Effector memory CD8-positive, alpha-beta T cell (primary cell): ENCODE measurements at regions not wholly inside any gene's neighbourhood (a gene's known extent, or its start where the extent isn't known, plus 50 kb on each side); places are given as distances from the start of the nearest gene placed in this dataset.

Experiments
- ATAC-seq: fragments of 150-1000 bp; cut with Tn5 transposase; replicated peaks from 2 replicates; pipeline ENCODE4 v1.10.0; 2021; ENCODE audit warnings: mild to moderate bottlenecking, moderate library complexity
- DNase-seq, 3 experiments: peaks; one replicate each; pipeline ENCODE4 v3.0.0; 2021
- H3K27ac Mint-ChIP-seq, 2 donors: one replicate each; pipeline ENCODE4 v1.8.0; 2022; ENCODE audit warnings: mild to moderate bottlenecking in 2 of 2, mixed read lengths in 2 of 2, moderate library complexity in 2 of 2
- H3K27me3 Mint-ChIP-seq, 2 donors: one replicate each; pipeline ENCODE4 v1.8.0; 2022; ENCODE audit warnings: mixed read lengths in 2 of 2
- H3K36me3 Mint-ChIP-seq: one replicate; pipeline ENCODE4 v1.8.0; 2022; ENCODE audit warnings: mild to moderate bottlenecking, moderate library complexity, mixed read lengths; ENCODE audit not compliant: insufficient read depth
- H3K4me1 Mint-ChIP-seq, 2 donors: one replicate each; pipeline ENCODE4 v1.8.0; 2022; ENCODE audit warnings: low read depth in 2 of 2, mixed read lengths in 2 of 2
- H3K4me3 Mint-ChIP-seq, 2 donors: one replicate each; pipeline ENCODE4 v1.8.0; 2022; ENCODE audit warnings: mild to moderate bottlenecking in 2 of 2, mixed read lengths in 2 of 2, moderate library complexity in 2 of 2
- H3K9me3 Mint-ChIP-seq, 2 donors: one replicate each; pipeline ENCODE4 v1.8.0; 2022; ENCODE audit warnings: mixed read lengths in 2 of 2

DNA sequence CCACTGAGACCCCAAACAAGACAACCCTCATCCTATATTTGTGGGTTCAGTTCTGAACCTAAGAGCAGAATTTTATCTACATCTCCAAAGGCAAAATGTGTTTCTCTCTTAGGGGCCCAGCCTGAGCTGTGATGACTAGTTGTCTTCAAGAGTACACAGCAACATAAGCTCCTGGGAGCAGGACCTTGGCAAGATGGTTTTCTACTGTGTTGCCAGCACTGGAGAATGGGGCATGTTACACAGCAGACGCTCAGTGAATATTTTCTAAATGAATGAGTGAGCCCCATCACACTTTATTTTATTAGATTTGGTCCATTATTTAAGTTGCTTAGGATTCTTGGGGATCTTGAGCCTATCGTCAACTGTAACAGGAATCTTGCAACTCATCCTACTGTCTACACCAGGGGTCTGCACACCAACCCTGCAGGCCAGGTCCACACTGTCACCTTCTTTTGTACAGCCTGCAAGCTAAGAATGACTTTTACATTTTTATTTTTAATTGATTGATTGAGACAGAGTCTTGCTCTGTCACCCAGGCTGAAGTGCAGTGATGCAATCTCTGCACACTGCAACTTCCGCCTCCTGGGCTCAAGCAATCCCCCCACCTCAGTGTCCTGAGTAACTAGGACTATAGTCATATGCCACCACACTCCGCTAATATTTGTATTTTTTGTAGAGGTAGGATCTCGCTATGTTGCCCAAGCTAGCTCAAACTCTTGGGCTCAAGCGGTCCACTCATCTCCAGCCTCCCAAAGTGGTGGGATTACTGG lies 347.1 kb downstream of the FGFR2 start:
- Mint-ChIP-seq H3K9me3 (peaks cover 0 to 9% of the 10 kb centered on the region in 2 donors), H3K4me3 (no peak overlapping the region), H3K36me3 (no peaks in the 10 kb centered on the region), H3K27me3 (peaks cover 0 to 12% of the 10 kb centered on the region in 2 donors), H3K4me1 (no peaks in the 10 kb centered on the region), H3K27ac (no peak overlapping the region)
- ATAC-seq (no peak), DNase-seq (no peak)

DNA sequence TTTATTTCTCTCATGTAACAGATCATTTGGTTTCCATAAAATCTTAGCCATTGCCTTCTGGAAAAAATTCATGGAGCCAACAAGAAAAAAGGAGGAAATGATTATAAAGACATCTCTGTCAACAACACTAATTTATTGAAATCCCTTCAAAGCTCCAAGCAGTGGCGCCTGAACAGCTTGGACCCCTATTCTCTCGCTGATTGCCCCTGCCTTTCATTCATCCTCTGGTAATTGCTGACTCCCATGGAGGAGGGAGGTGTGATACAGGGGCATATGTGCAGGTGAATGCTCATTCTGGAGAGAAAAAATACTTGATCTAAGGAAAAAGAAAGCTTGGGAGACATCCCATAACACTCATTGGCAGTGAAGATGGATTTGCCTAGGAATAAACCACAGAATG lies 345.5 kb downstream of the FGFR2 start:
- H3K27ac Mint-ChIP-seq, result no peak overlapping the region

DNA sequence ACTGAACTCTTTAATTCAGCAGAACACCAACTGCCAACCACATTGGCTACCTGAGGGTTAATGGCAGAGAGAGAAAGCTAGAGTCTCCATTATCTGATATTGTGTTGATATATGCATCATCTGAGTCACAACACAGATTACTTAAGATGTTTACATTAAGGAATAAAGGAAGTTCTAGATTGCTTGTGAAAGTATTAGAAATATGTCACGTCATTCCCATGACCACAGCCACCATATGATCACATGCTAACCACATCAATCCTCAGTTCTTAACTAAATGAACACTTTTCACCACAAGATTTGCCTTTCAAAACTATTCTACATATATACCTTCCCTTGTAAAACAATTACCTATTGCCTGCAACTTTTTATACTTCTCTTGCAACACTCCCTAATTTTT lies 337.9 kb downstream of the FGFR2 start:
- Mint-ChIP-seq H3K36me3 (no peaks in the 10 kb centered on the region), H3K4me3 (no peak overlapping the region), H3K27ac (no peak overlapping the region), H3K4me1 (no peaks in the 10 kb centered on the region), H3K27me3 (peaks cover 0 to 6% of the 10 kb centered on the region in 2 donors), H3K9me3 (peaks cover 1 to 6% of the 10 kb centered on the region in 2 donors)
- ATAC-seq (no peak), DNase-seq (no peak)

More for the DNA sequence above, 345.5 kb downstream of the FGFR2 start:
- DNase-seq (no peak), ATAC-seq (no peak)
- Mint-ChIP-seq H3K4me3 (no peak overlapping the region), H3K9me3 (peaks cover 0 to 15% of the 10 kb centered on the region in 2 donors), H3K27me3 (peaks cover 0 to 9% of the 10 kb centered on the region in 2 donors), H3K4me1 (no peaks in the 10 kb centered on the region), H3K36me3 (no peaks in the 10 kb centered on the region)

DNA sequence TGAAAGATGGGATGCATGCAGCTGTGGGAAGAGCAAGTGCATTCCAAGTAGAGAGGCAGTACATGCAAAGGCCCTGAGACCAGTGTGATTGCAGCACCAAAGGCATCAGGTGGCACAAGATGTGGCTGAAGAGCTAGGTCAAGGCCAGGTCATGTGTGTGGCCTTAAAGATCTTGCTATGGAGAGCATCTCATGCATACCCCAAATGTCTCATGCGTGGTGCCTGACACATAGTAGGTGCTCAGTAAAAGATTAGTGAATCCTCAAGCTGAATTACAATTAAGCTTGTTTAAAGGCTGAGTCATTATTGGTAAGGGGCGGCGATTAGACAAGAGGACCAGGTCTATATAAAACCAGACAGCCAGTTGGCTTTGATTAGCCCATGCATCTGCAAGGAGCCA lies 336.6 kb downstream of the FGFR2 start:
- Mint-ChIP-seq H3K9me3 (peaks cover 1 to 6% of the 10 kb centered on the region in 2 donors), H3K4me3 (no peak overlapping the region), H3K4me1 (no peaks in the 10 kb centered on the region), H3K27ac (no peak overlapping the region), H3K27me3 (peaks cover 0 to 6% of the 10 kb centered on the region in 2 donors), H3K36me3 (no peaks in the 10 kb centered on the region)
- ATAC-seq, result no peak
- no peak for DNase-seq

DNA sequence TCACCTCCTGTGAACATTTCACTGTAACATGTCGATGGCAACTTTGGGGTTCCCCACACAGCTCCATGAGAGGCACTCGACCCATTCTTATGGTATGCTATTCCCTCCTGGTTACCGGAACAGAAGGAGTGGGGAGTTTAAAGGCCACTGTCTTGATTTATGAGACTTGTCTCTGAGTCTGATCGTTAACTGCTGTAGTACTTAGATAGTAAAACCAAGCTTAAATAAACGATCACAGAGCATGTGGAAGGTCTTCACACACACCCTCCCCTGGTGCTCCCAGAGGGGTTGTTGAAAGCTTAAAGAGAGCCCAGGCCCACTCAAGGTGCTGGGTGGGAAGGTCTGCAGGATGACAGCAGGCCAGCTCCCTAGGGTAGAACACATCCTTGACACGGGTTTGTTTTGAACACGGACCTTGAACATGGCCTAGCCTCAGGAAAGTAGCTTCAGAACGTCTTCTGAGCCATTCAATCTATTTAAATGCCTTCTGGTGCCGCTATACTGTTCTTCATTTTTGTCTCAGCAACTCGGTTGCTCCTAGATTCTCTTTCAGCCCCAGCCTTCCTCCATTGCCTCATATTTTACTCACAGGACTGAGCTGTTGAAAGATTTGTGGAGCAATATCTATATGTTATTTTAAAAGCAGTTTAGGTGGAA lies 335.3 kb downstream of the FGFR2 start:
- Mint-ChIP-seq H3K4me1 (no peaks in the 10 kb centered on the region), H3K9me3 (peaks cover 1 to 9% of the 10 kb centered on the region in 2 donors), H3K27me3 (peaks cover 0 to 6% of the 10 kb centered on the region in 2 donors), H3K36me3 (no peaks in the 10 kb centered on the region), H3K27ac (no peak overlapping the region), H3K4me3 (no peak overlapping the region)
- ATAC-seq, result no peak
- no peak for DNase-seq

DNA sequence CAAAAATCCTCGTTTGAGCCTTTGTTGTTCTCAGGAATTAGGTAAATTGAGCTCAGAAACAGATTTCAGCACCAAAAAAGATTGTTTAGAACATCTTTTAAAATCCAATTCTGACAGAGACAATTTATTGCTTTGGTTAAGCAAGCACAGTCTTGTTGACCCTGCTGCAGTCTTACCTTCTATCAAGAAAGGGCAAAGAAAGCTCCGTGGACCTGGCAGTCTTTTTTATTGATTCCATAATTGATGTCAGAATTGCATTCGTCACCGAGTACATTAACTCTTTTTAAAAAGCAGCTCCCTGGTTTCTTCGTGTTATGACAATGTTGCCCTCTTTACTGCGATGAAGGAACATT lies 334.8 kb downstream of the FGFR2 start:
- Mint-ChIP-seq H3K4me1 (no peaks in the 10 kb centered on the region), H3K9me3 (peaks cover 1 to 11% of the 10 kb centered on the region in 2 donors), H3K36me3 (no peaks in the 10 kb centered on the region), H3K27ac (no peak overlapping the region), H3K27me3 (peaks cover 0 to 6% of the 10 kb centered on the region in 2 donors), H3K4me3 (no peak overlapping the region)
- ATAC-seq (no peak), DNase-seq (no peak)

DNA sequence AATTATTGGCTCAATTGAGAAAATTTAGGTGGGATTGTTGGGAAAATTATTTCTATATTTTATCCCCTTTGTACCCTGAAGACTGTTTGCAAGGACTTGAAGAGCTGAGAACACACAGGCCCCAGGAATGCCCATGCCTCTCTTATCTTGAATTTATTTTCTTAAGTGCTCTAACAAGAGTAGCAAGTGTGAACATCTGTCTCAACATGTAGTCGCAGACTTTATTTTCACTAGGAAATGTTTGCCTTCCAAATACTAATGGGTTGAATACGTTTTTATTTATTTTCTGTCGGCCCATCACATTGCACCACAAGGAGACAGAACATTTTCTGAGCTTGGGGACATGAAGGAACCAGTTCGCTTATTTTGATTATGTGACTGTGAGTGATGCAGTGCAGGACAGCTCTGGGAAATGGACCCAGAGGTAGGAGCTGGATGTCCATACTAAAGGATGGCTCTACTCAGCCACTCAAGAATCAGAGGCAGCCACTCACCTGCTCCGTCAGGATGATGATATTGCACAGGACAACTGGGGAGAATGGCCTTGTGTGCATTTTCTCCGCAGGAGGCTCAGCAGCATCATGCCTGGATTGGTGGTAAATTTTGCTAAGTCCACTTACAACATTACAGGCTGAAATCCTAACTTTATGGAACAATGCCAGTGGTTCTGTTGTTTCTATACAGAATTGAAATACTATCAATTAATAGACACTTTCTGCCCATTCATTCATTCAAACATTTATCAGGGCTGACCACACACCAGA lies 332.7 kb downstream of the FGFR2 start:
- peaks cover 1 to 11% of the 10 kb centered on the region in 2 donors for H3K9me3 Mint-ChIP-seq
- ATAC-seq (no peak), DNase-seq (no peak)
- no peaks in the 10 kb centered on the region for H3K4me1 Mint-ChIP-seq
- H3K4me3 Mint-ChIP-seq, result no peak overlapping the region
- H3K27me3 Mint-ChIP-seq, result peaks cover 5 to 6% of the 10 kb centered on the region in 2 donors
- no peaks in the 10 kb centered on the region for H3K36me3 Mint-ChIP-seq
- H3K27ac Mint-ChIP-seq, result no peak overlapping the region

DNA sequence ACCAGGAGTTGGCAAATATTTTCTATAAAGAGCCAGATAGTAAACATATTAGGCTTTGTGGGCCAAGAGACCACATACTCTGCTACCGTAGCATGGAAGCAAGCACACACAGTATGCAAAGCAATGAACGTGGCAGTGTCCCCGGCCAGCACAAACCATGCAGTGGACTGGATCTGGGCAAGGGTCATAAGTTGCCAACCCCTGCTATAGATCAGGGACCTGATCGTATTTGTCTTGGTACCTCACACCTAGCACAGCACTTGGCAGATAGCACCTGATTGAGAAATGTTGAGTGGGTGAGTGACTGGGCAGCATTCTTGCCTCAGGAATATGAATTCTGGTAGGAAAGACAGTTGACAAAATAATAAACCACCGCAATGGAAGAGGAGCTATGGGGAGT lies 331.9 kb downstream of the FGFR2 start:
- no peak for ATAC-seq
- H3K9me3 Mint-ChIP-seq, result peaks cover 4 to 11% of the 10 kb centered on the region in 2 donors

DNA sequence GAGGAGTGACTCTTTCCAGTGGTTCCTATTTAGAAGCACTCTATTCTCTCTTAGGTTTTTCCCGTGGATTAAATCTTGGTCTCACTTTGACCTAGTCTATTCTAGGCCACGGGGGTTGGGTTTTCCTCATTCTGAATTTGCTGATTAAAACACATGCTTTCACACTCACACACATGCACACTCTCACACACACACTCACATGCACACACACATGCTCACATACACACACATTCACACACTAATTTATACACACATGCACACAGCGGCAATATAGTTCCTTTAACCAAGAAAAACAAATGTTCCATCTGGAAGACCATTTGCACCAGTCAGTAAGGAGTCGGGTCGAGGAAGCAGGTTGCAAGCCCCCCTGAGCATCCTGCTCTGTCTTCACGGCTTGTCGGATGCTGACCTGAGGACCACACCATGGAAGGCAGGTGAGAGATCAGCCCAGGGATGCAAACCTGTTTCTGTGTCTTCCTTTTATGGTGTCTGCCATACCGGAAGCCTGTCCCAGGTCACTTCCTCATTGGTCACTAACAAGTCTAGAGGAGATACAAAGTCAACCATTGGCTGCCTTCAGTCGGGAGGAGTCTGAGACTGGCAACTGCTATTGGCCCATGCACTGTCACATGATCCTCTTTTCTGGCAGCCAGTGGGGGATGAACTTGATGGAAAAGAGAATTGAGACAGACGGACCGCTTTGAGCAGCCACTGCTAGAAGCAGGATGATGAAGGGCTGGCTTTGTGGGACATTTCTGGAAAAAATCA lies 330.8 kb downstream of the FGFR2 start:
- ATAC-seq, result no peak

More for the DNA sequence above, 331.9 kb downstream of the FGFR2 start:
- H3K4me1 Mint-ChIP-seq, result no peaks in the 10 kb centered on the region
- no peaks in the 10 kb centered on the region for H3K36me3 Mint-ChIP-seq
- no peak for DNase-seq
- H3K27ac Mint-ChIP-seq, result no peak overlapping the region
- H3K4me3 Mint-ChIP-seq, result no peak overlapping the region
- peaks cover 5 to 6% of the 10 kb centered on the region in 2 donors for H3K27me3 Mint-ChIP-seq

DNA sequence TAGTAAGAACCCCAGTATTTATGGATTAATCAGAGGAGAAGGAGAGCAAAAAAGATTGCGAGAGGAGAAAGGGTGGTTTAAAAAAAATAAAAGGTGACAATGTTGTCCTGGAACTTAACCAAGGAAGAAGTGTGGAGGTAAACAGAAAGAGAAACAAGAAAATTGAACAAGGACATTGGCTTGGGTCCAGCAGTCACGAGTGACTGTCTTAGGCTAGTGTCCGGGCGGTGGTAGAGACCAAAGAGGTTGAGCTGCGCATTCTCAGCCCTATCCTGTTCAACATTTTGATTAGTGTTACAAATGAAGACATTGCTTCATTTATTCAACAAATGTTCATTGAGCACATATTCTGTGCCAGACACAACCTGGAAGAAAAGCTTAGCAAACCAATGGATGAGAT lies 329.9 kb downstream of the FGFR2 start:
- Mint-ChIP-seq H3K36me3 (no peaks in the 10 kb centered on the region), H3K27ac (no peak overlapping the region), H3K4me3 (no peak overlapping the region), H3K4me1 (no peaks in the 10 kb centered on the region), H3K27me3 (peaks cover 0 to 5% of the 10 kb centered on the region in 2 donors), H3K9me3 (peaks cover 3 to 11% of the 10 kb centered on the region in 2 donors)
- DNase-seq (no peak), ATAC-seq (no peak)

More for the DNA sequence above, 330.8 kb downstream of the FGFR2 start:
- peaks cover 3 to 11% of the 10 kb centered on the region in 2 donors for H3K9me3 Mint-ChIP-seq
- no peak overlapping the region for H3K27ac Mint-ChIP-seq
- no peaks in the 10 kb centered on the region for H3K4me1 Mint-ChIP-seq
- H3K4me3 Mint-ChIP-seq, result no peak overlapping the region
- H3K27me3 Mint-ChIP-seq, result peaks cover 5% of the 10 kb centered on the region in 2 donors
- H3K36me3 Mint-ChIP-seq, result no peaks in the 10 kb centered on the region
- no peak for DNase-seq

DNA sequence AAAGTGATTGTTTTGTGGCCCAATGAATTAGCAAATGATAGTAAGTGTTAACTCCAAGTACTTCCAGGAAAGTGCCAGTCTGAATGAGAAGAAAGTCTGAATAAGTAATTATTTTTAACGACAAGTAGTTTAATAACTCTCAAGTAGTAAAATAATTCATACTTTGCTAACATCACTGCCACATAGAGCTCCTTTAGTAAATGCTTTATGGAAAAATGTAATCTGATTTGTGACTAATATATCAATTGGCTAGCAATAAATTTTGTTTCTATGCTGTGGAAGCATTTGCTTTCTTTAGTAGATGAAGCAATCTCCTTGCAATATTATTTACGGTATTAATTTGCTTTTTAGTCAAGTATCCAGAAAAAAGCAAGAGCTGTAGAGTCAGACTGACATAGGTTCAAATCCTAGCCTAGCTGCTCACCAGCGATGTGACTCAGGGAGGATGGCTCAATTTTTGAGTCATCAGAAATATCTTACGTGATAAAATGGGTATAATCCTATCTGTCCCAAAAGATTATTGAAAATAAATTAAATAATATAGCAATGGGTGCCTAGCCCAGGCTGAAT lies 329.3 kb downstream of the FGFR2 start:
- no peaks in the 10 kb centered on the region for H3K36me3 Mint-ChIP-seq
- ATAC-seq (no peak), DNase-seq (no peak)
- H3K27me3 Mint-ChIP-seq, result peaks cover 0 to 5% of the 10 kb centered on the region in 2 donors
- no peak overlapping the region for H3K4me3 Mint-ChIP-seq
- H3K27ac Mint-ChIP-seq, result no peak overlapping the region
- peaks cover 3 to 11% of the 10 kb centered on the region in 2 donors for H3K9me3 Mint-ChIP-seq
- no peaks in the 10 kb centered on the region for H3K4me1 Mint-ChIP-seq

DNA sequence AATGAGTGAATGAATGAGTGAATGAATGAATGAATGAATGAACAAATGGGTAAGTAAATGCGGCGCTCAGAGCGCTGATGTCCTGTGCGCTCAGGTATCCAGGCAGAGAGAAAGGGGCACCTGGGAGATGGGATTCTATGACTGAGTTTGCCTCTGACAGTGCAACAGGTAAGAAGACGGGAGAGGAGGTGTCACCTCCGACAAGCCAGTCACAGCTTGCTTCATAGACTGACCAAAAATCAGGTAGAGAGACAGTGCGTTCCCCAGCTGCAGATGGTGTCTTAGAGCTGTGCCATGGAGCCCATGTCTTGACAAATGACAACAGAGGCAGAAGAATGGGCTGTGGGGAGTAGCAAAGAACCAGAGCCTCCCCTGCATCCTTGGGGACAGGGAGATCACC lies 327.3 kb downstream of the FGFR2 start:
- no peak for DNase-seq
- no peak for ATAC-seq
- Mint-ChIP-seq H3K27ac (no peak overlapping the region), H3K4me1 (no peaks in the 10 kb centered on the region), H3K4me3 (no peak overlapping the region), H3K9me3 (peaks cover 3 to 11% of the 10 kb centered on the region in 2 donors), H3K27me3 (peaks cover 0 to 5% of the 10 kb centered on the region in 2 donors), H3K36me3 (no peaks in the 10 kb centered on the region)

DNA sequence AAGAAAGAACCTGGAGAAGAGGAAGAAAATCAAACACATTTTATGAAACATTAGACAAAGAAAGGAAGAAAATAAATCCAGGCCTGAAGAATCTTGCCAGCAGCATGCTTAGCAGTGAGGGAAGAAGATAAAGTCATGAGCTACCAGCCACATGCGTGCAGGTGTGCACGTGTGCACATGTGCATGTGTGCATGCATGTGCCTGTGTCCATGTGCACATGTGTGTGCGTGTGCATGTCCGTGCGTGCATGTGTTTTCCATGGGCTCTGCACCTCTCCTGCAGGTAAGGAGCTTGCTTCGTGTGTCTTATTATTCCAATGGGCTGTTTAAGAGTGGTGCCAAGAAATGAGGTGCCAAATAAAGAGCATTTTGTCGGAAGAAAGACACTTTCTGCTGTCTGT lies 322.2 kb downstream of the FGFR2 start:
- ATAC-seq, result no peak
- Mint-ChIP-seq H3K4me1 (no peaks in the 10 kb centered on the region), H3K36me3 (no peaks in the 10 kb centered on the region), H3K27ac (no peak overlapping the region), H3K4me3 (no peak overlapping the region), H3K9me3 (peaks cover 0 to 5% of the 10 kb centered on the region in 2 donors), H3K27me3 (no peaks in the 10 kb centered on the region)
- no peak for DNase-seq
